ENCODE measurements at regions not wholly inside any gene's neighbourhood (a gene's known extent, or its start where the extent isn't known, plus 50 kb on each side); places are given as distances from the start of the nearest gene placed in this dataset.
"Not testable (repeated sequence)": the region's sequence is repeated elsewhere in the genome, so short reads cannot be mapped to it uniquely, and the experiment has no call there.

DNA sequence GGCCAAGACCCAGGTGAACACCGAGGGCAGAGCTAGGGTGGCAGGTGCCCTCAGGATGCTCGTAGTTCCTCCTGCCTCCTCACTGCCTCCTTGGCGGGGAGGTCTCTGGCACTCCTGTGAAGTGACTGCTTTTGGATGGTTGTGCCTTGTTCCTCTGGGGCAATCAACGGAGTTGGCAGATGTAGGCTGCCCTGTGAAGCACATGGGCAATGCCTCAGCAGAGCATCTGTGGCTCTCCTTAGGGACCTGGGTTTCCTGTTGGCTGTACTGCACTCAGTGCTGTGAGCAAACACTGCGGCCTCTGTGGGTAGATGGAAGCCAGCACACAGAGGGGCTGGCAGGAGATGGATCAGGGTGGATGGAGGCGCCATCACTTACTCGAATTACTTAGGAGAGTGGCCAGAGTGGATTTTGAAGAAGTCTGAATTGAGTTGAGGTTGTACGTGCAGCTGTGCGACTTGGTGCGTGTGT, 71.4 kb upstream of the COL5A1 start:
- Mint-ChIP-seq H3K4me1 (ENCODE audit: low read depth) (no peaks in the 10 kb centered on the region), H3K27me3 (peaks cover 4% of the 10 kb centered on the region), H3K27ac (no peak overlapping the region), H3K4me3 (ENCODE audit: low read depth) (no peak overlapping the region), H3K36me3 (ENCODE audit: insufficient read depth) (no peaks in the 10 kb centered on the region), H3K9me3 (ENCODE audit: low read depth) (no peaks in the 10 kb centered on the region)
- TF ChIP-seq, protein P1, sequence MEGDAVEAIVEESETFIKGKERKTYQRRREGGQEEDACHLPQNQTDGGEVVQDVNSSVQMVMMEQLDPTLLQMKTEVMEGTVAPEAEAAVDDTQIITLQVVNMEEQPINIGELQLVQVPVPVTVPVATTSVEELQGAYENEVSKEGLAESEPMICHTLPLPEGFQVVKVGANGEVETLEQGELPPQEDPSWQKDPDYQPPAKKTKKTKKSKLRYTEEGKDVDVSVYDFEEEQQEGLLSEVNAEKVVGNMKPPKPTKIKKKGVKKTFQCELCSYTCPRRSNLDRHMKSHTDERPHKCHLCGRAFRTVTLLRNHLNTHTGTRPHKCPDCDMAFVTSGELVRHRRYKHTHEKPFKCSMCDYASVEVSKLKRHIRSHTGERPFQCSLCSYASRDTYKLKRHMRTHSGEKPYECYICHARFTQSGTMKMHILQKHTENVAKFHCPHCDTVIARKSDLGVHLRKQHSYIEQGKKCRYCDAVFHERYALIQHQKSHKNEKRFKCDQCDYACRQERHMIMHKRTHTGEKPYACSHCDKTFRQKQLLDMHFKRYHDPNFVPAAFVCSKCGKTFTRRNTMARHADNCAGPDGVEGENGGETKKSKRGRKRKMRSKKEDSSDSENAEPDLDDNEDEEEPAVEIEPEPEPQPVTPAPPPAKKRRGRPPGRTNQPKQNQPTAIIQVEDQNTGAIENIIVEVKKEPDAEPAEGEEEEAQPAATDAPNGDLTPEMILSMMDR (IDR thresholded peaks at IDR 0.05; ENCODE audit: unreplicated experiment), result no peak
- DNase-seq (ENCODE audit: low spot score, unreplicated experiment), result no peak

DNA sequence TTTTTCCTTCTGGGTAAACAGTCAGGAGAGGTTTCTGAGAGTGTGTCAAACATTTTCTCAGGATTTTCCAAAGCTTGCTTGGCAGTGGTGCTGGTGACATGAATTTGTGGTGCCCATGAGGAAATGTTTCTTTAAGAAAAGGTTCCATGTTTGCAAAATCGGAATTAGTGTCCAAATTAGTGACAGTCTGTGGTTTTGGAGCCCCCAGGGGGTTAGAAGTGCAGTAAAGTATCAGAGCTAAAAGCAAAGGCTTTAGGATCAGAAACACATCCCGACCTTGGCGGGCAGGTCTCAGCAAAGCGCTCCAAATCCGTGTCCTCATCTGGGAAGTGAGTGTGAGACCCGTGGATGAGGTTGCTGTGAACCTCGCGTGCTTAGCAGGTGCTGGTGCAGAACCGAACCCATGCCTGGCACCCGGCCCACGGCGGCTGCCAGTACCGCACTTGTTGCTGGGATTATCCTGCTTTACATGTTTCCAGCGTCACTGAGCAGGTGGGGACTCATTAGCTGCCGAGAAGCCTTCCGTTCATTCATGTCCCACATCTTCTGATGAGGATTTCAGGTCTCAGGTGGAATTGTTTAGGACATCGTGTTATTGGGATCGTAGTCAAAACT, 70.8 kb upstream of the COL5A1 start:
- Mint-ChIP-seq H3K27ac (no peak overlapping the region), H3K4me1 (ENCODE audit: low read depth) (peaks cover 2% of the 10 kb centered on the region), H3K36me3 (ENCODE audit: insufficient read depth) (no peaks in the 10 kb centered on the region), H3K9me3 (ENCODE audit: low read depth) (no peaks in the 10 kb centered on the region), H3K4me3 (ENCODE audit: low read depth) (no peak overlapping the region), H3K27me3 (peaks cover 5% of the 10 kb centered on the region)
- TF ChIP-seq, protein P1 (IDR thresholded peaks at IDR 0.05; ENCODE audit: unreplicated experiment), result no peak
- peak; percentile 1 for DNase-seq (ENCODE audit: low spot score, unreplicated experiment)

DNA sequence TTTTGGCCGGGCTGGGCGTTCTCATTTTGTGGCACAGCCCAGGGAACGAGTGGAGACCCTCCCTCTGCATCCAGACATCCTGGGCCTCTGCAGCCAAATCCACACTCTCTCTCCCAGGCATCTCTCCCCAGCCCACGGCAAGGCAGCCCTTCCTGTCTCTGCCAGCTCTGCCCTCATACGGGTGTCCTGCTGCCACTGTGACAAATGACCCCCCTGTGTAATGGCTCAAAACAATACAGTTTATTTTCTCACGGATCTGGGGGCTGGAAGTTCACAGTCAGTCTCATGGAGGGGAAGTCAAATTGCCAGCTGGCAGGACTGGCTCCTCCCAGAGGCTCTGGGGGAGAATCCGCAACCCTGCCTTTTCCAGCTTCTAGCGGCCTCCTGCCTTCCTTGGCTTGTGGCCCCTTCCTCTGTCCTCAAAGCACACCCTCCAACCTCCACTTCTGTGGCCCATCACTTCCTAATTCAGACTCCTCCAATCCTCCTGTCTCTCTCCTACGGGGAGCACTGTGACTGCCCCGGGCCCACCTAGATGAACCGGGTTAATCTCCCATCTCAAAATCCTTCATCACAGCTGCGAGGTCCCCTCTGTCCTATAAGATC, 70.2 kb upstream of the COL5A1 start:
- TF ChIP-seq, protein P1 (IDR thresholded peaks at IDR 0.05; ENCODE audit: unreplicated experiment), result no peak
- Mint-ChIP-seq H3K27ac (peak overlapping the region; percentile 2), H3K4me1 (ENCODE audit: low read depth) (peaks cover 3% of the 10 kb centered on the region), H3K4me3 (ENCODE audit: low read depth) (no peak overlapping the region), H3K9me3 (ENCODE audit: low read depth) (no peaks in the 10 kb centered on the region), H3K36me3 (ENCODE audit: insufficient read depth) (no peaks in the 10 kb centered on the region), H3K27me3 (peaks cover 8% of the 10 kb centered on the region)
- peak; percentile 4 for DNase-seq (ENCODE audit: low spot score, unreplicated experiment)

DNA sequence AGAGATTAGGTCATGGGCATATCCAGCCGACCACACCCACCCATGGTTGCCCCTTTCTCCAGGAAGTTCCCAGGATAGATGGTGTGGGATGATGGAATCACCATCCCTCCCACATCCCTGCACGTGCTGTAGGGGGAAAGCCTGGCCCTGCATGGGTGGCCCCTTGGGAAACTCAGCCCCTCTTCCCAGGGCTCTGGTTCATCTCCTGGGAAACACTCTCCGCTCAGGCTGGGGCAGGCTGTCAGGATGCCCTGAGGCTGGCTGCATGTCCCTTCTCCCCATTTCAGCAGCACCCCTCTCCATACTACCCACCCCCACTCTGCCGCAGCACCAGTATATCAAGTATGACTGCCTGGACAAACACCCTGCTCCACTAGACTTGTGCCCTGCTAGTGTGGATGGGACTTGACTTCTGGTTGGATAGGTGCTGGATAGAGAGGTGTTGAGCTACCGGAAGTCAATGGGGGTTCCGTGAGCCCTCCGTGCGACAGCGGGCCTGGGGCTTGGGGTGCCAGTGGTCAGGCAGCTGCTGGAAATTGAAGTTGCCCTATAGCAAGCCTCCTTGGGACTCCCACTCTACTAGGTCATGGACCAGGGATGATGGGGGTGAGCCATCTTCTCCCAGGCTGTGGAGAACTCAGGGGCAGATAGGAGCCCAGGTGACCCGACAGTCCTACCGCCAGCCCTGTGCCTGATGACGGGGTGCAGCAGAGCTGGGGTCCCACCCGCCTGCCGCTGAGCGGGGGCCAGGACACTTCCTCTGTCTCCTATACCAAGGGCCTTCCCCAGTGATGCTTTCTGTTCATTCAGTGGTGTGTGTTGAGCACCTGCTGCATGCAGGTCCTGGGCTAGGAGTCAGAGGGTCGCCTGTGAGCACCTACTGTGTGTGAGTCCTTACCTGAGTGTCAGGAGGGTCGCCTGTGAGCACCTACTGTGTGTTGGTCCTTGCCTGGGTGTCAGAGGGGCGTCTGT, 69.4 kb upstream of the COL5A1 start:
- DNase-seq (ENCODE audit: low spot score, unreplicated experiment), result peak; percentile 10
- H3K27me3 Mint-ChIP-seq, result peaks cover 9% of the 10 kb centered on the region

DNA sequence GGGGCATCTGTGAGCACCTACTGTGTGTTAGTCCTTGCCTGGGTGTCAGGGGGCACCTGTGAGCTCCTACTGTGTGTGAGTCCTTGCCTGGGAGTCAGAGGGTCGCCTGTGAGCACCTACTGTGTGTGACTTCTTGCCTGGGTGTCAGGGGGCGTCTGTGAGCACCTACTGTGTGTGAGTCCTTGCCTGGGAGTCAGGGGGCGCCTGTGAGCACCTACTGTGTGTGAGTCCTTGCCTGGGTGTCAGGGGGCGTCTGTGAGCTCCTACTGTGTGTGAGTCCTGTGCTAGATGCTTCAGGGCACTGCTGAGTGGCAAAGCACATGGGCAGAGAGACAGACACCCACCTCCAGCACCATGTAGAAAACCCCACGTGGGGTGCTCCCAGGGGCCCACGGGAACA, 66.9 kb upstream of the COL5A1 start:
- H3K27me3 Mint-ChIP-seq, result peaks cover 19% of the 10 kb centered on the region
- H3K4me1 Mint-ChIP-seq (ENCODE audit: low read depth); H3K4me3 Mint-ChIP-seq (ENCODE audit: low read depth); H3K36me3 Mint-ChIP-seq (ENCODE audit: insufficient read depth); H3K9me3 Mint-ChIP-seq (ENCODE audit: low read depth); H3K27ac Mint-ChIP-seq: not testable (repeated sequence)
- DNase-seq (ENCODE audit: low spot score, unreplicated experiment), result peak; percentile 5

More for the DNA sequence above, 69.4 kb upstream of the COL5A1 start:
- Mint-ChIP-seq H3K4me3 (ENCODE audit: low read depth) (no peak overlapping the region), H3K27ac (no peak overlapping the region), H3K36me3 (ENCODE audit: insufficient read depth) (no peaks in the 10 kb centered on the region), H3K4me1 (ENCODE audit: low read depth) (peaks cover 3% of the 10 kb centered on the region), H3K9me3 (ENCODE audit: low read depth) (no peaks in the 10 kb centered on the region)
- TF ChIP-seq, protein P1 (IDR thresholded peaks at IDR 0.05; ENCODE audit: unreplicated experiment), result no peak
